ENCODE measurements at regions not wholly inside any gene's neighbourhood (a gene's known extent, or its start where the extent isn't known, plus 50 kb on each side); places are given as distances from the start of the nearest gene placed in this dataset.

- TF ChIP-seq RAD21 (IDR thresholded peaks at IDR 0.05 in 1 of 2, conservative IDR thresholded peaks at IDR 0.05 in 1 of 2; ENCODE audit: low read depth in 2 of 2, low read length in 2 of 2) (no peak), MAX (IDR thresholded peaks at IDR 0.05) (no peak), CTCF (IDR thresholded peaks at IDR 0.05; ENCODE audit: control extremely low read depth in 1 of 3, insufficient read depth in 1 of 3, low read depth in 1 of 3, low read length in 3 of 3) (no peak), ZNF274 (IDR thresholded peaks at IDR 0.05; ENCODE audit: borderline replicate concordance, extremely low read depth, low read length) (no peak), BRCA1 (IDR thresholded peaks at IDR 0.05; ENCODE audit: low read depth, low read length) (no peak), CHD2 (IDR thresholded peaks at IDR 0.05; ENCODE audit: low read length) (no peak), POLR2AphosphoS5 (IDR thresholded peaks at IDR 0.05; ENCODE audit: low read depth, low read length) (no peak), JUN (IDR thresholded peaks at IDR 0.05; ENCODE audit: low read depth, low read length) (no peak), HDAC2 (IDR thresholded peaks at IDR 0.05; ENCODE audit: borderline replicate concordance in 1 of 2, low read depth in 2 of 2, low read length in 2 of 2) (no peak)
Measured at GRCh38 chr9:87071473-87071872, 124.2 kb upstream of the GAS1 start.
